ENCODE measurements at regions not wholly inside any gene's neighbourhood (a gene's known extent, or its start where the extent isn't known, plus 50 kb on each side); places are given as distances from the start of the nearest gene placed in this dataset.

- DNase-seq, result no peak
Measured at GRCh38 chr1:95935719-95936118, 701.7 kb downstream of the RWDD3 start.

GRCh38 chr1:95941121-95941798 is 707.2 kb downstream of the RWDD3 start:
- DNase-seq, result no peak

- peak; percentile 26 for DNase-seq
Measured at GRCh38 chr1:95948023-95948422, 714.0 kb downstream of the RWDD3 start.

GRCh38 chr1:95951371-95952102 is 717.5 kb downstream of the RWDD3 start:
- DNase-seq, result peak; percentile 70

GRCh38 chr1:95953015-95953414 is 719.0 kb downstream of the RWDD3 start:
- peak; percentile 68 for DNase-seq

GRCh38 chr1:95954585-95954984 is 720.6 kb downstream of the RWDD3 start:
- no peak for DNase-seq

- DNase-seq, result no peak
Measured at GRCh38 chr1:95956215-95956614, 722.2 kb downstream of the RWDD3 start.

- no peak for DNase-seq
Measured at GRCh38 chr1:95957748-95958147, 723.7 kb downstream of the RWDD3 start.

- DNase-seq, result peak; percentile 74
Measured at GRCh38 chr1:95966866-95967265, 732.9 kb downstream of the RWDD3 start.

GRCh38 chr1:95974586-95974985 is 740.6 kb downstream of the RWDD3 start:
- DNase-seq, result no peak

GRCh38 chr1:95982711-95983110 is 738.9 kb upstream of the PTBP2 start:
- DNase-seq, result no peak

GRCh38 chr1:95983831-95984230 is 737.8 kb upstream of the PTBP2 start:
- DNase-seq, result no peak

GRCh38 chr1:95984798-95985374 is 736.7 kb upstream of the PTBP2 start:
- DNase-seq, result no peak

GRCh38 chr1:95990033-95990432 is 731.6 kb upstream of the PTBP2 start:
- DNase-seq, result no peak

GRCh38 chr1:95991787-95992520 is 729.6 kb upstream of the PTBP2 start:
- no peak for DNase-seq

- DNase-seq, result no peak
Measured at GRCh38 chr1:95994643-95995042, 726.9 kb upstream of the PTBP2 start.

- DNase-seq, result no peak
Measured at GRCh38 chr1:96002201-96002600, 719.4 kb upstream of the PTBP2 start.

- DNase-seq, result no peak
Measured at GRCh38 chr1:96002969-96003964, 718.3 kb upstream of the PTBP2 start.

GRCh38 chr1:96009831-96010434 is 711.7 kb upstream of the PTBP2 start:
- DNase-seq, result no peak

- DNase-seq, result no peak
Measured at GRCh38 chr1:96011606-96012005, 710.0 kb upstream of the PTBP2 start.

- no peak for DNase-seq
Measured at GRCh38 chr1:96016219-96016618, 705.4 kb upstream of the PTBP2 start.

- no peak for DNase-seq
Measured at GRCh38 chr1:96020378-96020777, 701.2 kb upstream of the PTBP2 start.
